Vagina (tissue), 2 donors: ENCODE measurements at regions not wholly inside any gene's neighbourhood (a gene's known extent, or its start where the extent isn't known, plus 50 kb on each side); places are given as distances from the start of the nearest gene placed in this dataset.
"Not testable (repeated sequence)": the region's sequence is repeated elsewhere in the genome, so short reads cannot be mapped to it uniquely, and the experiment has no call there.

Experiments used
- DNase-seq, 2 donors: peaks; one replicate each; pipeline ENCODE4 v3.0.0-alpha.2; 2017; ENCODE audit errors: extremely low spot score in 2 of 2
- H3K27ac ChIP-seq: fragments of 200-600 bp; sonication (generic); one replicate; pipeline ENCODE4 v1.5.1; 2019
- H3K27me3 ChIP-seq: fragments of 200-600 bp; sonication (generic); one replicate; pipeline ENCODE4 v1.5.1; 2019
- H3K36me3 ChIP-seq, 2 donors: fragments of 200-600 bp; sonication (generic); one replicate each; pipeline ENCODE4 v1.5.1; 2017 to 2019
- H3K4me1 ChIP-seq: fragments of 200-600 bp; sonication (generic); one replicate; pipeline ENCODE4 v1.5.1; 2019
- H3K4me3 ChIP-seq, 2 donors: fragments of 200-600 bp; sonication (generic); 1 replicate in 1 of 2; 2 replicates in 1 of 2; pipeline ENCODE4 v1.5.1; 2016 to 2019
- H3K9me3 ChIP-seq: fragments of 200-600 bp; sonication (generic); one replicate; pipeline ENCODE4 v1.5.1; 2019
- POLR2A ChIP-seq, 2 donors: fragments of 450-650 bp; IDR thresholded peaks; one replicate each; pipeline ENCODE4 v1.6.1; 2017; ENCODE audit warnings: antibody characterized with exemption in 2 of 2, mild to moderate bottlenecking in 2 of 2, moderate library complexity in 2 of 2
- POLR2AphosphoS5 ChIP-seq, 2 donors: sonication (generic); formaldehyde crosslinking; IDR thresholded peaks; one replicate each; pipeline ENCODE4 v1.9.0; 2017; ENCODE audit warnings: antibody characterized with exemption in 2 of 2, mild to moderate bottlenecking in 2 of 2, low read depth in 1 of 2; ENCODE audit not compliant: insufficient read depth in 1 of 2
- intact Hi-C: fragments of 100-400 bp; cut with DNase I; formaldehyde crosslinking; loops from one replicate; pipeline ENCODE4 v1.15.1; 2023
- TF ChIP-seq, protein P1 (sequence below), 3 experiments: fragments of 450-650 bp in 2 of 3; fragments of 200-600 bp in 1 of 3; sonication (generic) in 1 of 3; IDR thresholded peaks; one replicate each; pipeline ENCODE4 v1.5.1; 2017 to 2019; ENCODE audit warnings: antibody characterized with exemption in 3 of 3, mild to moderate bottlenecking in 2 of 3, moderate library complexity in 2 of 3

DNA sequence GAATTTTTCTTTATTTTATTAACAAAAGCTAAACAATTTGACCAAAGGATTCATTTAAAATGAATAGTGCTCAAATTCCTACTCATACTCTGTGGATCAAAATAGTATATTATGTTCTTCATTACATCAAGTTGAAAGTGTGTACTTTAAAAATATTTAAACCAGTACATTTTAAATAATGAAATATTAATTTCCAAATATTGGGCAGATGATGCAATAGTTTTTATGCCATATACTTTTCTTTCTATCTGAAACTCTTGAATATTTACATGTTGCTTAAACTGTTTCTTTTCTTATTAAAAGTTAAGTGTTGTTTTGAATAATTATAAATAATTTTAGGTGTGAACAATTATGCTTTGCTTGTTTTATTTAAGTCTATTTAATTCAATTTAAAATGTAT lies 144.7 kb upstream of the TMPRSS15 start:
- intact Hi-C loops = no loop called here
- Histone ChIP-seq H3K36me3 (no peaks in the 10 kb centered on the region), H3K27ac (no peak overlapping the region), H3K4me3 (no peak overlapping the region), H3K27me3 (no peaks in the 10 kb centered on the region), H3K4me1 (no peaks in the 10 kb centered on the region), H3K9me3 (no peaks in the 10 kb centered on the region)
- DNase-seq = no peak
- TF ChIP-seq, protein P1, sequence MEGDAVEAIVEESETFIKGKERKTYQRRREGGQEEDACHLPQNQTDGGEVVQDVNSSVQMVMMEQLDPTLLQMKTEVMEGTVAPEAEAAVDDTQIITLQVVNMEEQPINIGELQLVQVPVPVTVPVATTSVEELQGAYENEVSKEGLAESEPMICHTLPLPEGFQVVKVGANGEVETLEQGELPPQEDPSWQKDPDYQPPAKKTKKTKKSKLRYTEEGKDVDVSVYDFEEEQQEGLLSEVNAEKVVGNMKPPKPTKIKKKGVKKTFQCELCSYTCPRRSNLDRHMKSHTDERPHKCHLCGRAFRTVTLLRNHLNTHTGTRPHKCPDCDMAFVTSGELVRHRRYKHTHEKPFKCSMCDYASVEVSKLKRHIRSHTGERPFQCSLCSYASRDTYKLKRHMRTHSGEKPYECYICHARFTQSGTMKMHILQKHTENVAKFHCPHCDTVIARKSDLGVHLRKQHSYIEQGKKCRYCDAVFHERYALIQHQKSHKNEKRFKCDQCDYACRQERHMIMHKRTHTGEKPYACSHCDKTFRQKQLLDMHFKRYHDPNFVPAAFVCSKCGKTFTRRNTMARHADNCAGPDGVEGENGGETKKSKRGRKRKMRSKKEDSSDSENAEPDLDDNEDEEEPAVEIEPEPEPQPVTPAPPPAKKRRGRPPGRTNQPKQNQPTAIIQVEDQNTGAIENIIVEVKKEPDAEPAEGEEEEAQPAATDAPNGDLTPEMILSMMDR (IDR thresholded peaks at IDR 0.05) = no peak

GRCh38 chr21:18549214-18549905 lies 145.8 kb upstream of the TMPRSS15 start:
- H3K27me3 ChIP-seq = no peaks in the 10 kb centered on the region
- no peaks in the 10 kb centered on the region for H3K36me3 ChIP-seq
- DNase-seq = no peak
- intact Hi-C loops = no loop called here
- TF ChIP-seq POLR2A (IDR thresholded peaks at IDR 0.05) (no peak), POLR2AphosphoS5 (IDR thresholded peaks at IDR 0.05; ENCODE audit: insufficient read depth in 1 of 2, low read depth in 1 of 2) (no peak)
- TF ChIP-seq, protein P1 (IDR thresholded peaks at IDR 0.05) = no peak
- H3K4me3 ChIP-seq = no peak overlapping the region
- H3K27ac ChIP-seq = no peak overlapping the region
- H3K9me3 ChIP-seq = no peaks in the 10 kb centered on the region
- H3K4me1 ChIP-seq = no peaks in the 10 kb centered on the region

DNA sequence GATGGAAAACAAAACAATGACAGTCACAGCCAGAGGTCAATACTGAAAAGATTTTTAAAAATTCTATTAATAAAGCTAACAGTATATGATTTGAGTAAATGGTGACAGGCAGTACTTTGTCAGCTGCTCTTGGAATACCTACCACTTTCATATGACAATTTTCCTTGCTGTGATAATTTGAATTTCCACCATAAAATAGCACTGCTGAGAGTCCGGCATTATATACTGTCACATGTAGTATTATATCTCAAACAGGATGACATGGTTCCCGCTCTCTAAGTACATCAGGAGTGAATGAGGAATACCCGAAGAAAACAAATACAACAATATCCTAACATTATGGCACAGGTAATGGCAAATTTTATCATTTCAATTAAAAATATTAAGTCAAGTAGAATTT lies 146.8 kb upstream of the TMPRSS15 start:
- Histone ChIP-seq H3K27ac (no peak overlapping the region), H3K9me3 (no peaks in the 10 kb centered on the region), H3K4me3 (no peak overlapping the region), H3K36me3 (no peaks in the 10 kb centered on the region), H3K27me3 (no peaks in the 10 kb centered on the region), H3K4me1 (no peaks in the 10 kb centered on the region)
- intact Hi-C loops = no loop called here
- TF ChIP-seq POLR2AphosphoS5 (IDR thresholded peaks at IDR 0.05; ENCODE audit: insufficient read depth in 1 of 2, low read depth in 1 of 2) = no peak
- TF ChIP-seq, protein P1 (IDR thresholded peaks at IDR 0.05) = no peak
- no peak for TF ChIP-seq POLR2A (IDR thresholded peaks at IDR 0.05)
- DNase-seq = no peak

DNA sequence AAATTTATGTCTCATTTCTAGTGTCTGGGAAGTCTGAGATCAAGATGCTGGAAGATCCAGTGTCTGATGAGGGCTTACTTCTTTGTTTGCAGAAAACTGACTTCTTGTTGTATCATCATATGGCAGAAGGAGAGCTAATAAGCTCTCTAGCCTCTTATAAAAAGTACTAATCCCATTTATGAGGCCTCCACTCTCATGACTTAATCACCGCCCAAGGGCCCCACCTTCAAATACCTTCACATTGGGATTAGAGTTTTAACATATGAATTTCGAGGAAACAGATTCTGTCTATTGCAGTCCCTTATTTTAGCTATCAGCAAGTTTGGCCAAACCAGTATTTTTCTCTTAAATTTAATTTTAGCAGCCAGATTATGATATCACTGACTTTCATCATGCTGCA lies 150.2 kb upstream of the TMPRSS15 start:
- intact Hi-C loops = no loop called here
- Histone ChIP-seq H3K4me1 (no peaks in the 10 kb centered on the region), H3K27me3 (no peaks in the 10 kb centered on the region), H3K36me3 (no peaks in the 10 kb centered on the region), H3K4me3 (no peak overlapping the region), H3K9me3 (no peaks in the 10 kb centered on the region), H3K27ac (no peak overlapping the region)
- TF ChIP-seq POLR2AphosphoS5 (IDR thresholded peaks at IDR 0.05; ENCODE audit: insufficient read depth in 1 of 2, low read depth in 1 of 2) (no peak), POLR2A (IDR thresholded peaks at IDR 0.05) (no peak)
- DNase-seq = no peak

- H3K27me3 ChIP-seq, H3K4me1 ChIP-seq, H3K4me3 ChIP-seq, H3K27ac ChIP-seq, DNase-seq, H3K36me3 ChIP-seq, H3K9me3 ChIP-seq, intact Hi-C loops: not testable (repeated sequence)
Measured at GRCh38 chr21:18567770-18568169, 164.2 kb upstream of the TMPRSS15 start.

- intact Hi-C loops = loop anchor here (5.0 kb wide), 1 partner anchor 34 kb away; no protein-coding TSS in a partner anchor
- Histone ChIP-seq H3K36me3 (no peaks in the 10 kb centered on the region), H3K9me3 (no peaks in the 10 kb centered on the region), H3K27me3 (no peaks in the 10 kb centered on the region), H3K4me1 (no peaks in the 10 kb centered on the region), H3K4me3 (no peak overlapping the region), H3K27ac (no peak overlapping the region)
- no peak for DNase-seq
- TF ChIP-seq POLR2AphosphoS5 (IDR thresholded peaks at IDR 0.05; ENCODE audit: insufficient read depth in 1 of 2, low read depth in 1 of 2) (no peak), POLR2A (IDR thresholded peaks at IDR 0.05) (no peak)
- TF ChIP-seq, protein P1 (IDR thresholded peaks at IDR 0.05) = no peak
Measured at GRCh38 chr21:18588001-18588662, 184.5 kb upstream of the TMPRSS15 start.
